WTC11 (cell line): ENCODE measurements at regions not wholly inside any gene's neighbourhood (a gene's known extent, or its start where the extent isn't known, plus 50 kb on each side); places are given as distances from the start of the nearest gene placed in this dataset.

ENCODE experiments used
- CBFB ChIP-seq: sonication (generic); formaldehyde crosslinking; IDR thresholded peaks from 2 replicates; pipeline ENCODE4 v1.8.1; 2022; ENCODE audit warnings: mild to moderate bottlenecking, low read depth, missing genetic modification reagents
- CREB1 ChIP-seq: sonication (generic); formaldehyde crosslinking; IDR thresholded peaks from 2 replicates; pipeline ENCODE4 v1.8.0; 2023; ENCODE audit warnings: mild to moderate bottlenecking, missing genetic modification reagents
- FOXK1 ChIP-seq: sonication (generic); formaldehyde crosslinking; IDR thresholded peaks from 2 replicates; pipeline ENCODE4 v1.8.0; 2022; ENCODE audit warnings: mild to moderate bottlenecking, moderate library complexity, missing genetic modification reagents
- GABPB1 ChIP-seq: sonication (generic); formaldehyde crosslinking; IDR thresholded peaks from 2 replicates; pipeline ENCODE4 v1.8.1; 2023; ENCODE audit warnings: mild to moderate bottlenecking, missing genetic modification reagents
- GTF2I ChIP-seq: fragments of 250-450 bp; sonication (Bioruptor Pico); conservative IDR thresholded peaks from 2 replicates; pipeline ENCODE4 v1.4.0; 2021; ENCODE audit warnings: mild to moderate bottlenecking
- NFE2L1 ChIP-seq: sonication (generic); formaldehyde crosslinking; IDR thresholded peaks from 2 replicates; pipeline ENCODE4 v1.8.1; 2023; ENCODE audit warnings: missing genetic modification reagents
- NR2C2 ChIP-seq: sonication (generic); formaldehyde crosslinking; IDR thresholded peaks from 2 replicates; pipeline ENCODE4 v1.8.0; 2022; ENCODE audit warnings: mild to moderate bottlenecking, missing genetic modification reagents
- SMAD4 ChIP-seq: sonication (generic); formaldehyde crosslinking; IDR thresholded peaks from 2 replicates; pipeline ENCODE4 v1.8.0; 2022; ENCODE audit warnings: mild to moderate bottlenecking, missing genetic modification reagents
- TP53 ChIP-seq: sonication (generic); formaldehyde crosslinking; IDR thresholded peaks from 2 replicates; pipeline ENCODE4 v1.8.1; 2023; ENCODE audit warnings: mild to moderate bottlenecking, missing genetic modification reagents
- TF ChIP-seq, protein P1 (sequence below): fragments of 200-600 bp; IDR thresholded peaks from 2 replicates; pipeline ENCODE4 v1.8.0; 2022; ENCODE audit warnings: antibody characterized with exemption
- TF ChIP-seq, protein P2 (sequence below): sonication (generic); formaldehyde crosslinking; IDR thresholded peaks from 2 replicates; pipeline ENCODE4 v1.8.0; 2023; ENCODE audit warnings: missing genetic modification reagents
- TF ChIP-seq, protein P3 (sequence below): sonication (generic); formaldehyde crosslinking; conservative IDR thresholded peaks from 2 replicates; pipeline ENCODE4 v1.8.1; 2022; ENCODE audit warnings: mild to moderate bottlenecking, missing genetic modification reagents
- TF ChIP-seq, protein P4 (sequence below): sonication (generic); formaldehyde crosslinking; IDR thresholded peaks from 2 replicates; pipeline ENCODE4 v1.8.1; 2022; ENCODE audit warnings: low read depth, missing genetic modification reagents, borderline replicate concordance

DNA sequence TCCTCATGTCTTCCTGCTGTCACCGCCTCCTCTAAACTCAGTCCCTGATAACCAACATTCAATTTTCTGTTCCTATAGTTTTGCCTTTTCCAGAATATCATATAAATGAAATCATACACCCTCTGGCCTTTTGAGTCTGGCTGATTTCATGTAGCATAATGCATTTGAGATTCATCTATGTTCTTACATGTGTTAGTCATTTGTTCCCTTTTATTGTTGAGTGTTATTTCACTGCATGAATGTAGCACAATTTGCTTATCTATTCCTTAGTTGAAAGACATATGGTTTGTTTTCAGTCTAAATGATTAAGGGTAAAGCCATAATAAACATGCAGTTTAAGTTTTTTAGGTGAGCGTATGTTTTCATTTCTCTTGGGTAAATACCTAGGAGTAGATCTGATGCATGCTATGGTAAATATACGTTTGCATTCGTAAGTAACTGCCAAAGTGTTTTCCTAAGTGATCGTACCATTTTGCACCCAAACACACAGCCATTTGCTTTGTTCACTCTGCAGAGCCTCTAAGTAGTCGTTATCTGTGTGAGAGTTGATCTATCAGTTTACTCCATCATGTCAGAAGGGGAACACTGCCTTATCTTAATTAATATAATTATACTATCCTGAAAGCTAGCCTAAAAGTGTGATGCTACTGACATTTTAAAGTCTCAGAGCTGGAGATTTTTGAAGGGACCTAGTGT, 460.8 kb downstream of the DMAC1 start:
- TF ChIP-seq CREB1 (CRISPR knock-in tag) = no peak
- no peak for TF ChIP-seq FOXK1 (CRISPR knock-in tag)
- TF ChIP-seq SMAD4 (CRISPR knock-in tag) = no peak
- TF ChIP-seq GTF2I (CRISPR knock-in tag) = no peak
- TF ChIP-seq CBFB (CRISPR knock-in tag) = no peak
- no peak for TF ChIP-seq GABPB1 (CRISPR knock-in tag)
- no peak for TF ChIP-seq TP53 (CRISPR knock-in tag)
- TF ChIP-seq, protein P1, sequence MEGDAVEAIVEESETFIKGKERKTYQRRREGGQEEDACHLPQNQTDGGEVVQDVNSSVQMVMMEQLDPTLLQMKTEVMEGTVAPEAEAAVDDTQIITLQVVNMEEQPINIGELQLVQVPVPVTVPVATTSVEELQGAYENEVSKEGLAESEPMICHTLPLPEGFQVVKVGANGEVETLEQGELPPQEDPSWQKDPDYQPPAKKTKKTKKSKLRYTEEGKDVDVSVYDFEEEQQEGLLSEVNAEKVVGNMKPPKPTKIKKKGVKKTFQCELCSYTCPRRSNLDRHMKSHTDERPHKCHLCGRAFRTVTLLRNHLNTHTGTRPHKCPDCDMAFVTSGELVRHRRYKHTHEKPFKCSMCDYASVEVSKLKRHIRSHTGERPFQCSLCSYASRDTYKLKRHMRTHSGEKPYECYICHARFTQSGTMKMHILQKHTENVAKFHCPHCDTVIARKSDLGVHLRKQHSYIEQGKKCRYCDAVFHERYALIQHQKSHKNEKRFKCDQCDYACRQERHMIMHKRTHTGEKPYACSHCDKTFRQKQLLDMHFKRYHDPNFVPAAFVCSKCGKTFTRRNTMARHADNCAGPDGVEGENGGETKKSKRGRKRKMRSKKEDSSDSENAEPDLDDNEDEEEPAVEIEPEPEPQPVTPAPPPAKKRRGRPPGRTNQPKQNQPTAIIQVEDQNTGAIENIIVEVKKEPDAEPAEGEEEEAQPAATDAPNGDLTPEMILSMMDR = no peak
- TF ChIP-seq, protein P2, sequence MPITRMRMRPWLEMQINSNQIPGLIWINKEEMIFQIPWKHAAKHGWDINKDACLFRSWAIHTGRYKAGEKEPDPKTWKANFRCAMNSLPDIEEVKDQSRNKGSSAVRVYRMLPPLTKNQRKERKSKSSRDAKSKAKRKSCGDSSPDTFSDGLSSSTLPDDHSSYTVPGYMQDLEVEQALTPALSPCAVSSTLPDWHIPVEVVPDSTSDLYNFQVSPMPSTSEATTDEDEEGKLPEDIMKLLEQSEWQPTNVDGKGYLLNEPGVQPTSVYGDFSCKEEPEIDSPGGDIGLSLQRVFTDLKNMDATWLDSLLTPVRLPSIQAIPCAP (CRISPR knock-in tag) = no peak
- TF ChIP-seq, protein P3, sequence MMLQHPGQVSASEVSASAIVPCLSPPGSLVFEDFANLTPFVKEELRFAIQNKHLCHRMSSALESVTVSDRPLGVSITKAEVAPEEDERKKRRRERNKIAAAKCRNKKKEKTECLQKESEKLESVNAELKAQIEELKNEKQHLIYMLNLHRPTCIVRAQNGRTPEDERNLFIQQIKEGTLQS (CRISPR knock-in tag) = no peak
- TF ChIP-seq NR2C2 (CRISPR knock-in tag) = no peak
- TF ChIP-seq NFE2L1 (CRISPR knock-in tag) = no peak
- TF ChIP-seq, protein P4, sequence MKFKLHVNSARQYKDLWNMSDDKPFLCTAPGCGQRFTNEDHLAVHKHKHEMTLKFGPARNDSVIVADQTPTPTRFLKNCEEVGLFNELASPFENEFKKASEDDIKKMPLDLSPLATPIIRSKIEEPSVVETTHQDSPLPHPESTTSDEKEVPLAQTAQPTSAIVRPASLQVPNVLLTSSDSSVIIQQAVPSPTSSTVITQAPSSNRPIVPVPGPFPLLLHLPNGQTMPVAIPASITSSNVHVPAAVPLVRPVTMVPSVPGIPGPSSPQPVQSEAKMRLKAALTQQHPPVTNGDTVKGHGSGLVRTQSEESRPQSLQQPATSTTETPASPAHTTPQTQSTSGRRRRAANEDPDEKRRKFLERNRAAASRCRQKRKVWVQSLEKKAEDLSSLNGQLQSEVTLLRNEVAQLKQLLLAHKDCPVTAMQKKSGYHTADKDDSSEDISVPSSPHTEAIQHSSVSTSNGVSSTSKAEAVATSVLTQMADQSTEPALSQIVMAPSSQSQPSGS = no peak
